BJ (cell line): ENCODE measurements at regions not wholly inside any gene's neighbourhood (a gene's known extent, or its start where the extent isn't known, plus 50 kb on each side); places are given as distances from the start of the nearest gene placed in this dataset.

ENCODE experiments used
- CTCF ChIA-PET: fragments of 350-600 bp; formaldehyde crosslinking; extraction: SDS; loops from one replicate; lab custom pipeline; 2021; ENCODE audit warnings: antibody characterized with exemption, inconsistent platforms; lab: Yijun Ruan, JAX
- POLR2A ChIA-PET: fragments of 300-600 bp; sonication (Branson Sonifier 250); formaldehyde crosslinking; extraction: SDS; loops from one replicate; lab custom pipeline; 2021; ENCODE audit warnings: antibody characterized with exemption; lab: Charles Lee
- DNase-seq: peaks from one replicate; pipeline ENCODE4 v3.0.0-alpha.2; 2011; ENCODE audit warnings: low read depth
- H3K27me3 ChIP-seq: 2 replicates; pipeline ENCODE4 v1.6.0; 2011; ENCODE audit warnings: low read length; ENCODE audit not compliant: control insufficient read depth, insufficient read depth
- H3K36me3 ChIP-seq: 2 replicates; pipeline ENCODE4 v1.5.1; 2011; ENCODE audit warnings: low read length; ENCODE audit not compliant: control insufficient read depth, insufficient read depth
- H3K4me3 ChIP-seq: 2 replicates; pipeline ENCODE4 v1.5.1; 2011; ENCODE audit warnings: low read depth, mild to moderate bottlenecking, control low read depth, low read length
- CTCF ChIP-seq: IDR thresholded peaks from 2 replicates; pipeline ENCODE4 v1.5.1; 2011; ENCODE audit warnings: low read depth, mild to moderate bottlenecking, control low read depth, inconsistent platforms, low read length, moderate library complexity; ENCODE audit not compliant: insufficient read depth

DNA sequence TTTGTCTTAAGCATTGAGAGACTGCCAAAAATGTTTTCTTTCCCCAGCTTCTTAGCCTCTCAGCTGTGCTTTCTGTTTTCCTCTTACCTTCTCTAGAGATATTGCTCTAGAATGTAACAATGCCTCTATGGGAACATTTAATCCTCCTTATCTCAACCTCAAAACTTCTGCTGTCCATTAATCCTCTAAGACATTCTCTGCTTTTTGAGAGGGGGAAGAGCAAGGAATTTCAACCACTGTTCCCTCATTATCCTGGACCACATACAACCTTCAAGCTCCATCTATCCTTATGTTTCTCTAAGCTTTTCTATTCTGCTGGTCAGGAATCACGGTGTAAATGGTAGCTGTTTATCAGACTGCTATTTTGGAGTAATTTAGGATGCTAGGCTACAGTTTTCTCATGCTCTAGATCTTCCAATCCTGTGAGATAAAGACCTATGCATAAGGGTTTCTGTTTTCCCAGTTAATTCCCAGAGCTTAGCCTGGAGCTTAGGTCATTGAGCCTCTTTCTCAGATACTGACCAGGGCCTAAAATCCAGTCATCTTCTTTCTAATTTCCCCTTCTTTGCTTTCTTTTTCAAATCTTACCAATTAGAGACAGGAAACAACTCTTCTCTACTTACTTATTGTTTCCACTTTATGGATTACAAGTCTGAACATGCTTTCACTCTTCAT, 282.0 kb downstream of the CALCRL start:
- no peak overlapping the region for H3K4me3 ChIP-seq
- CTCF ChIA-PET, result no interaction called here
- POLR2A ChIA-PET, result no interaction called here
- H3K27me3 ChIP-seq, result no peaks in the 10 kb centered on the region
- no peak for TF ChIP-seq CTCF
- no peak for DNase-seq
- no peaks in the 10 kb centered on the region for H3K36me3 ChIP-seq

DNA sequence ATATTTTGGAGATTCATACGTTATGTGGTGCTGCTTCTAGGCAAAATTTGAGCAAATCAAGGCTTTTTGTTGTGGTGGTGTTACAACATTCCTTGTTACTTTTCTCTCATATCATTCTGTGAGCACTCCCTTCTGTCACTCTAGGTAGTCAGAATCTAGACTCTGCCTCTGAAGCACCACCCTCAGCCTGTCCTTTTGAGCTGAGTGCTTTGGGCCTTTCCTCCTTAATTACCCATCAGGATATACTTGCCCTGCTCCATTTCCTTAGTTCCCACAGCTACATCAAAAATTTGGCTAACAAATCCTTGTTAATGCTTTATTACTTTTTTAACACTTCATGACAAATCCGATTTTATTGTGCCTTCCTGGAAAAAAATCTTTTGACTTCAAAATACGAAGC, 289.6 kb downstream of the CALCRL start:
- DNase-seq, result no peak
- Histone ChIP-seq H3K4me3 (no peak overlapping the region), H3K27me3 (no peaks in the 10 kb centered on the region), H3K36me3 (no peaks in the 10 kb centered on the region)
- POLR2A ChIA-PET, result no interaction called here
- TF ChIP-seq CTCF, result no peak
- CTCF ChIA-PET, result interaction anchor here (1.3 kb wide), 1 partner anchor 16 kb away, joined by 3 read pairs; no protein-coding TSS in a partner anchor

DNA sequence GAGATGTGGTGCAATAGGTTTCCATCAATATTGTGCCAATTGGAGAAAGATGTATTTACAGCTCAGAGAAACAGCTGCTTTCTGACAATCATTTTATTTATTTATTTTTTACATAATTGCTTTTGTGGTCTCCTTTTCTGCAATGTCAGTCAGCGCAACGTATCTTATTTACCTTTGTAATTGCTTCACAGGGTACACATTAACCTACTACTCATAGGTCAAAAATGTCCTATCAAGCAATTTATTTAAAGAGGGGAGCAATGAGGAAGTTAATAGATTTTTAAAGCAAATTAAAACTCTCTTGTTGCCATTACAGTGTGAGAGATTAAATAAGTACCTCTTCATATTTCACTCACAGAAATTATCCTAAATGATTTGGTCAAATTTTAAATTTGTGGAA, 291.0 kb downstream of the CALCRL start:
- no peaks in the 10 kb centered on the region for H3K36me3 ChIP-seq
- POLR2A ChIA-PET, result no interaction called here
- H3K4me3 ChIP-seq, result no peak overlapping the region
- no peak for TF ChIP-seq CTCF
- H3K27me3 ChIP-seq, result no peaks in the 10 kb centered on the region
- CTCF ChIA-PET, result no interaction called here
- DNase-seq, result no peak

DNA sequence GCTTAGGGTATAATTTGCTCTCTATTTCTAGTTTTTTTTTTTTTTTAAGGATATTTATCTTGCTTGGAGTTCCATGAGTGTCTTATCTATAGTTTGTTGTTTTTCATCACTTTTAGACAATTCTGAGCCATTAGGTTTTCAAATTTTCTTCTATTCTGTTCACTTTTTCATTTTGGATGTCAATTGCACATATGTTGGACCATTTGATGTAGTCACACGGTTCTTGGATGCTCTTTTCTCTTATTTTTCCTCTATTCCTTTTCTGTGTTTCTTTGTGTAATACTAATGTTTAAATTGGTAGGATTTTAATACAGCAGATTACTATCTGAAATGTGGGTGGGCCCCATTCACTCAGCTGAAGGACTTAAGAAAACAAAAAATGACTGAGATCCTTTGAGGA, 292.6 kb downstream of the CALCRL start:
- no peaks in the 10 kb centered on the region for H3K36me3 ChIP-seq
- no peak for TF ChIP-seq CTCF
- H3K4me3 ChIP-seq, result no peak overlapping the region
- H3K27me3 ChIP-seq, result no peaks in the 10 kb centered on the region
- POLR2A ChIA-PET, result no interaction called here
- DNase-seq, result no peak
- CTCF ChIA-PET, result interaction anchor here (0.7 to 0.9 kb wide), 2 partner anchors 14 to 809 kb away, joined by 3 read pairs; no protein-coding TSS in a partner anchor

- no peak overlapping the region for H3K4me3 ChIP-seq
- DNase-seq, result no peak
- ChIA-PET CTCF (no interaction called here), POLR2A (no interaction called here)
- no peak for TF ChIP-seq CTCF
- H3K36me3 ChIP-seq, result no peaks in the 10 kb centered on the region
- no peaks in the 10 kb centered on the region for H3K27me3 ChIP-seq
Measured at GRCh38 chr2:187150670-187151069, 297.4 kb downstream of the CALCRL start.
